ENCODE measurements at regions not wholly inside any gene's neighbourhood (a gene's known extent, or its start where the extent isn't known, plus 50 kb on each side); places are given as distances from the start of the nearest gene placed in this dataset.

- TF ChIP-seq, protein P1, sequence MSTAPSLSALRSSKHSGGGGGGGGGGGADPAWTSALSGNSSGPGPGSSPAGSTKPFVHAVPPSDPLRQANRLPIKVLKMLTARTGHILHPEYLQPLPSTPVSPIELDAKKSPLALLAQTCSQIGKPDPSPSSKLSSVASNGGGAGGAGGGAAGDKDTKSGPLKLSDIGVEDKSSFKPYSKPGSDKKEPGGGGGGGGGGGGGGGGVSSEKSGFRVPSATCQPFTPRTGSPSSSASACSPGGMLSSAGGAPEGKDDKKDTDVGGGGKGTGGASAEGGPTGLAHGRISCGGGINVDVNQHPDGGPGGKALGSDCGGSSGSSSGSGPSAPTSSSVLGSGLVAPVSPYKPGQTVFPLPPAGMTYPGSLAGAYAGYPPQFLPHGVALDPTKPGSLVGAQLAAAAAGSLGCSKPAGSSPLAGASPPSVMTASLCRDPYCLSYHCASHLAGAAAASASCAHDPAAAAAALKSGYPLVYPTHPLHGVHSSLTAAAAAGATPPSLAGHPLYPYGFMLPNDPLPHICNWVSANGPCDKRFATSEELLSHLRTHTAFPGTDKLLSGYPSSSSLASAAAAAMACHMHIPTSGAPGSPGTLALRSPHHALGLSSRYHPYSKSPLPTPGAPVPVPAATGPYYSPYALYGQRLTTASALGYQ (CRISPR knock-in tag; IDR thresholded peaks at IDR 0.05): no peak
- TF ChIP-seq MZF1 (CRISPR knock-in tag; IDR thresholded peaks at IDR 0.05; ENCODE audit: borderline replicate concordance): no peak
- no peak for TF ChIP-seq TRAFD1 (CRISPR knock-in tag; IDR thresholded peaks at IDR 0.05; ENCODE audit: borderline replicate concordance)
- TF ChIP-seq ZNF501 (CRISPR knock-in tag; IDR thresholded peaks at IDR 0.05): no peak
- TF ChIP-seq MIER3 (CRISPR knock-in tag; IDR thresholded peaks at IDR 0.05; ENCODE audit: borderline replicate concordance): no peak
- 0 out of 2 replicates have a peak, but pooled peaks have one; percentile 27 for TF ChIP-seq ZBTB26 (CRISPR knock-in tag; IDR thresholded peaks at IDR 0.05; ENCODE audit: borderline replicate concordance)
- TF ChIP-seq PRPF4 (IDR thresholded peaks at IDR 0.05; ENCODE audit: low read depth, low read length, poor library complexity, severe bottlenecking): no peak
- no peak for TF ChIP-seq ZNF264 (CRISPR knock-in tag; IDR thresholded peaks at IDR 0.05)
- TF ChIP-seq HNF4A (CRISPR knock-in tag; IDR thresholded peaks at IDR 0.05): peak; percentile 59
- TF ChIP-seq, protein P2, sequence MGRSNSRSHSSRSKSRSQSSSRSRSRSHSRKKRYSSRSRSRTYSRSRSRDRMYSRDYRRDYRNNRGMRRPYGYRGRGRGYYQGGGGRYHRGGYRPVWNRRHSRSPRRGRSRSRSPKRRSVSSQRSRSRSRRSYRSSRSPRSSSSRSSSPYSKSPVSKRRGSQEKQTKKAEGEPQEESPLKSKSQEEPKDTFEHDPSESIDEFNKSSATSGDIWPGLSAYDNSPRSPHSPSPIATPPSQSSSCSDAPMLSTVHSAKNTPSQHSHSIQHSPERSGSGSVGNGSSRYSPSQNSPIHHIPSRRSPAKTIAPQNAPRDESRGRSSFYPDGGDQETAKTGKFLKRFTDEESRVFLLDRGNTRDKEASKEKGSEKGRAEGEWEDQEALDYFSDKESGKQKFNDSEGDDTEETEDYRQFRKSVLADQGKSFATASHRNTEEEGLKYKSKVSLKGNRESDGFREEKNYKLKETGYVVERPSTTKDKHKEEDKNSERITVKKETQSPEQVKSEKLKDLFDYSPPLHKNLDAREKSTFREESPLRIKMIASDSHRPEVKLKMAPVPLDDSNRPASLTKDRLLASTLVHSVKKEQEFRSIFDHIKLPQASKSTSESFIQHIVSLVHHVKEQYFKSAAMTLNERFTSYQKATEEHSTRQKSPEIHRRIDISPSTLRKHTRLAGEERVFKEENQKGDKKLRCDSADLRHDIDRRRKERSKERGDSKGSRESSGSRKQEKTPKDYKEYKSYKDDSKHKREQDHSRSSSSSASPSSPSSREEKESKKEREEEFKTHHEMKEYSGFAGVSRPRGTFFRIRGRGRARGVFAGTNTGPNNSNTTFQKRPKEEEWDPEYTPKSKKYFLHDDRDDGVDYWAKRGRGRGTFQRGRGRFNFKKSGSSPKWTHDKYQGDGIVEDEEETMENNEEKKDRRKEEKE (IDR thresholded peaks at IDR 0.05): no peak
- no peak for TF ChIP-seq NR1H2 (CRISPR knock-in tag; IDR thresholded peaks at IDR 0.05; ENCODE audit: borderline replicate concordance, low read depth)
- peak; percentile 34; the same call in 1 of the 2 replicates for TF ChIP-seq ZBTB7A (CRISPR knock-in tag; IDR thresholded peaks at IDR 0.05)
- TF ChIP-seq RAD51 (IDR thresholded peaks at IDR 0.05; ENCODE audit: borderline replicate concordance): no peak
- no peak for TF ChIP-seq ZBTB3 (CRISPR knock-in tag; IDR thresholded peaks at IDR 0.05; ENCODE audit: borderline replicate concordance, low read depth)
- no peak for TF ChIP-seq POLR2A (IDR thresholded peaks at IDR 0.05; ENCODE audit: insufficient read depth in 1 of 2, low read depth in 2 of 2, low read length in 2 of 2)
- TF ChIP-seq FOXK1 (CRISPR knock-in tag; IDR thresholded peaks at IDR 0.05; ENCODE audit: borderline replicate concordance, low read depth): no peak
- TF ChIP-seq FIP1L1 (IDR thresholded peaks at IDR 0.05; ENCODE audit: borderline replicate concordance, insufficient read depth, low read depth, low read length): no peak
- TF ChIP-seq ZNF577 (CRISPR knock-in tag; IDR thresholded peaks at IDR 0.05; ENCODE audit: borderline replicate concordance, low read depth): no peak
- TF ChIP-seq YEATS4 (CRISPR knock-in tag; IDR thresholded peaks at IDR 0.05; ENCODE audit: borderline replicate concordance): no peak
- no peak for TF ChIP-seq KLF6 (CRISPR knock-in tag; IDR thresholded peaks at IDR 0.05)
- TF ChIP-seq POLR2AphosphoS2 (IDR thresholded peaks at IDR 0.05; ENCODE audit: low read depth, low read length): no peak
- TF ChIP-seq, protein P3, sequence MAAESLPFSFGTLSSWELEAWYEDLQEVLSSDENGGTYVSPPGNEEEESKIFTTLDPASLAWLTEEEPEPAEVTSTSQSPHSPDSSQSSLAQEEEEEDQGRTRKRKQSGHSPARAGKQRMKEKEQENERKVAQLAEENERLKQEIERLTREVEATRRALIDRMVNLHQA (CRISPR knock-in tag; IDR thresholded peaks at IDR 0.05): no peak
- peak; percentile 66; the same call in 1 of the 2 replicates for TF ChIP-seq ZNF605 (CRISPR knock-in tag; IDR thresholded peaks at IDR 0.05)
These were observed 339.0 kb upstream of the SULF2 start (continued) for GRCh38 chr20:48124181-48124782.
